ENCODE measurements at regions not wholly inside any gene's neighbourhood (a gene's known extent, or its start where the extent isn't known, plus 50 kb on each side); places are given as distances from the start of the nearest gene placed in this dataset.
A peak's percentile ranks its signal among the peaks of the same experiment; 100 is the strongest.

- Histone ChIP-seq H3K27ac (no peak overlapping the region), H3K9me3 (no peaks in the 10 kb centered on the region), H3K4me3 (no peak overlapping the region), H3K27me3 (peaks cover 0 to 5% (median 0%) of the 10 kb centered on the region in 9 donors), H3K4me1 (peaks cover 0 to 5% (median 0%) of the 10 kb centered on the region in 12 donors), H3K36me3 (no peaks in the 10 kb centered on the region)
- no peak for DNase-seq
- intact Hi-C loops (cut with DNase I) = loop anchor here in 4 of 10 donors (5.0 to 10.0 kb wide), 4 partner anchors 383 to 697 kb away; no protein-coding TSS in a partner anchor
- TF ChIP-seq CTCF (IDR thresholded peaks at IDR 0.05) (no peak), POLR2A (IDR thresholded peaks at IDR 0.05) (no peak)
- 40 to 83% (median 75%) methylated on average over 1 of the region's 1 CpG for WGBS, 4 donors
- no peak for ATAC-seq
Observed at GRCh38 chr5:5888284-5888683, 465.8 kb downstream of the ICE1 start.

GRCh38 chr5:5887833-5888232 lies 465.4 kb downstream of the ICE1 start:
- no peak for TF ChIP-seq POLR2A (IDR thresholded peaks at IDR 0.05)
- no peak for TF ChIP-seq CTCF (IDR thresholded peaks at IDR 0.05)
- DNase-seq = no peak
- peaks cover 0 to 5% (median 0%) of the 10 kb centered on the region in 12 donors for H3K4me1 ChIP-seq
- no peak overlapping the region for H3K27ac ChIP-seq
- peaks cover 0 to 5% (median 0%) of the 10 kb centered on the region in 9 donors for H3K27me3 ChIP-seq
- no peak for ATAC-seq
- intact Hi-C loops (cut with DNase I) = loop anchor here in 4 of 10 donors (5.0 to 10.0 kb wide), 4 partner anchors 383 to 697 kb away; no protein-coding TSS in a partner anchor
- no peaks in the 10 kb centered on the region for H3K36me3 ChIP-seq
- H3K9me3 ChIP-seq = no peaks in the 10 kb centered on the region
- no peak overlapping the region for H3K4me3 ChIP-seq
- 45 to 55% (median 53%) methylated on average over 3 of the region's 3 CpGs for WGBS, 4 donors

- 17 to 31% (median 25%) methylated on average over 13 to 42 of the region's 42 CpGs for WGBS, 4 donors
- intact Hi-C loops (cut with DNase I) = loop anchor here in 4 of 10 donors (5.0 to 10.0 kb wide), 4 partner anchors 382 to 698 kb away; no protein-coding TSS in a partner anchor
- DNase-seq (peak in 2 of 5 donors; percentile 25 to 65), ATAC-seq (peak in 3 of 4 donors; percentile 46 to 65 (median 55))
- Histone ChIP-seq H3K27me3 (peaks cover 0 to 5% (median 0%) of the 10 kb centered on the region in 9 donors), H3K4me3 (no peak overlapping the region), H3K4me1 (peaks cover 0 to 5% (median 0%) of the 10 kb centered on the region in 12 donors), H3K36me3 (no peaks in the 10 kb centered on the region), H3K27ac (no peak overlapping the region), H3K9me3 (no peaks in the 10 kb centered on the region)
- TF ChIP-seq POLR2A (IDR thresholded peaks at IDR 0.05) = no peak
- peak; percentile 30 to 63 (median 48) for TF ChIP-seq CTCF (IDR thresholded peaks at IDR 0.05)
Observed at GRCh38 chr5:5886812-5887486, 464.5 kb downstream of the ICE1 start.

GRCh38 chr5:5886353-5886752 lies 463.9 kb downstream of the ICE1 start:
- 86 to 93% (median 90%) methylated on average over 10 to 20 of the region's 20 CpGs for WGBS, 4 donors
- Histone ChIP-seq H3K9me3 (no peaks in the 10 kb centered on the region), H3K4me1 (peaks cover 0 to 5% (median 0%) of the 10 kb centered on the region in 12 donors), H3K27me3 (peaks cover 0 to 7% (median 0%) of the 10 kb centered on the region in 9 donors), H3K36me3 (no peaks in the 10 kb centered on the region), H3K4me3 (no peak overlapping the region), H3K27ac (no peak overlapping the region)
- ATAC-seq (peak in 1 of 4 donors; percentile 29), DNase-seq (no peak)
- TF ChIP-seq CTCF (IDR thresholded peaks at IDR 0.05) = no peak
- intact Hi-C loops (cut with DNase I) = loop anchor here in 4 of 10 donors (5.0 to 10.0 kb wide), 4 partner anchors 382 to 698 kb away; no protein-coding TSS in a partner anchor

Measured in heart left ventricle (tissue), 16 donors.